ENCODE measurements at regions not wholly inside any gene's neighbourhood (a gene's known extent, or its start where the extent isn't known, plus 50 kb on each side); places are given as distances from the start of the nearest gene placed in this dataset.

- H3K79me2 ChIP-seq (ENCODE audit: low read length) = no peaks in the 10 kb centered on the region
- intact Hi-C loops (cut with micrococcal nuclease) = no loop called here
- no peak overlapping the region for H3K4me2 ChIP-seq (ENCODE audit: low read length)
- no peak overlapping the region for H3K4me3 ChIP-seq (ENCODE audit: low read length)
- ChIA-PET CTCF (interaction anchor here (0.6 kb wide), 1 partner anchor 90 kb away, joined by 3 read pairs; no protein-coding TSS in a partner anchor), POLR2A (ENCODE audit: unreplicated experiment) (no interaction called here)
- no peaks in the 10 kb centered on the region for H3K27me3 ChIP-seq (ENCODE audit: low read length)
- no peaks in the 10 kb centered on the region for H3K36me3 ChIP-seq (ENCODE audit: low read depth, low read length)
- no peak overlapping the region for H2AFZ ChIP-seq (ENCODE audit: low read length)
- peaks cover 7% of the 10 kb centered on the region; the same call in 1 of the 2 replicates for H3K4me1 ChIP-seq (ENCODE audit: insufficient read depth, low read length)
- DNase-seq = no peak
- TF ChIP-seq EZH2phosphoT487 (IDR thresholded peaks at IDR 0.05; ENCODE audit: borderline replicate concordance, low read length) = no peak
- no TSS peak for BruUV-seq (replicated peaks)
- no peak overlapping the region for H3K27ac ChIP-seq (ENCODE audit: low read length)
- H4K20me1 ChIP-seq (ENCODE audit: low read length) = no peaks in the 10 kb centered on the region
- no peaks in the 10 kb centered on the region for H3K9me3 ChIP-seq (ENCODE audit: low read length)
- H3F3A ChIP-seq (ENCODE audit: low read length, unreplicated experiment) = no peaks in the 10 kb centered on the region
- no peak overlapping the region for H3K9ac ChIP-seq (ENCODE audit: low read length)
- no peak for ATAC-seq
- H3K9me2 ChIP-seq (replicated peaks; ENCODE audit: low read length) = no peaks in the 10 kb centered on the region
Observed at GRCh38 chr13:74024314-74024713, 109.9 kb downstream of the KLF12 start.

- H3K79me2 ChIP-seq (ENCODE audit: low read length) = no peaks in the 10 kb centered on the region
- H3K4me1 ChIP-seq (ENCODE audit: insufficient read depth, low read length) = peaks cover 7% of the 10 kb centered on the region; the same call in 1 of the 2 replicates
- H3K27me3 ChIP-seq (ENCODE audit: low read length) = no peaks in the 10 kb centered on the region
- TF ChIP-seq CTCF (conservative IDR thresholded peaks at IDR 0.05; ENCODE audit: low read depth, low read length) (no peak), EZH2 (IDR thresholded peaks at IDR 0.05; ENCODE audit: low read length, unreplicated experiment) (no peak), EZH2phosphoT487 (IDR thresholded peaks at IDR 0.05; ENCODE audit: borderline replicate concordance, low read length) (no peak)
- no peak for ATAC-seq
- H3K9me3 ChIP-seq (ENCODE audit: low read length) = no peaks in the 10 kb centered on the region
- no peak overlapping the region for H3K27ac ChIP-seq (ENCODE audit: low read length)
- intact Hi-C loops (cut with micrococcal nuclease) = no loop called here
- ChIA-PET POLR2A (ENCODE audit: unreplicated experiment) (no interaction called here), CTCF (interaction anchor here (0.6 kb wide), 1 partner anchor 89 kb away, joined by 3 read pairs; no protein-coding TSS in a partner anchor)
- no peak overlapping the region for H2AFZ ChIP-seq (ENCODE audit: low read length)
- H3K9me2 ChIP-seq (replicated peaks; ENCODE audit: low read length) = no peaks in the 10 kb centered on the region
- BruUV-seq (replicated peaks) = no TSS peak
- no peak overlapping the region for H3K4me3 ChIP-seq (ENCODE audit: low read length)
- no peaks in the 10 kb centered on the region for H3K36me3 ChIP-seq (ENCODE audit: low read depth, low read length)
- no peaks in the 10 kb centered on the region for H3F3A ChIP-seq (ENCODE audit: low read length, unreplicated experiment)
- H4K20me1 ChIP-seq (ENCODE audit: low read length) = no peaks in the 10 kb centered on the region
- DNase-seq = no peak
- H3K4me2 ChIP-seq (ENCODE audit: low read length) = no peak overlapping the region
- H3K9ac ChIP-seq (ENCODE audit: low read length) = no peak overlapping the region
Observed at GRCh38 chr13:74023484-74023883, 110.7 kb downstream of the KLF12 start.

- H3K4me3 ChIP-seq (ENCODE audit: low read length) = no peak overlapping the region
- no peaks in the 10 kb centered on the region for H3K9me2 ChIP-seq (replicated peaks; ENCODE audit: low read length)
- H3K4me2 ChIP-seq (ENCODE audit: low read length) = no peak overlapping the region
- BruUV-seq (replicated peaks) = no TSS peak
- H3K79me2 ChIP-seq (ENCODE audit: low read length) = no peaks in the 10 kb centered on the region
- intact Hi-C loops (cut with micrococcal nuclease) = no loop called here
- CTCF ChIA-PET = no interaction called here
- no peaks in the 10 kb centered on the region for H3K36me3 ChIP-seq (ENCODE audit: low read depth, low read length)
- DNase-seq (no peak), ATAC-seq (no peak)
- no peak overlapping the region for H2AFZ ChIP-seq (ENCODE audit: low read length)
- no peaks in the 10 kb centered on the region for H4K20me1 ChIP-seq (ENCODE audit: low read length)
- H3K27me3 ChIP-seq (ENCODE audit: low read length) = no peaks in the 10 kb centered on the region
- POLR2A ChIA-PET (ENCODE audit: unreplicated experiment) = no interaction called here
- H3K27ac ChIP-seq (ENCODE audit: low read length) = no peak overlapping the region
- peaks cover under 1% of the 10 kb centered on the region; the same call in 1 of the 2 replicates for H3K4me1 ChIP-seq (ENCODE audit: insufficient read depth, low read length)
- H3K9ac ChIP-seq (ENCODE audit: low read length) = no peak overlapping the region
- no peaks in the 10 kb centered on the region for H3F3A ChIP-seq (ENCODE audit: low read length, unreplicated experiment)
- no peaks in the 10 kb centered on the region for H3K9me3 ChIP-seq (ENCODE audit: low read length)
- TF ChIP-seq CTCF (conservative IDR thresholded peaks at IDR 0.05; ENCODE audit: low read depth, low read length) (no peak), EZH2 (IDR thresholded peaks at IDR 0.05; ENCODE audit: low read length, unreplicated experiment) (no peak)
Observed at GRCh38 chr13:74021505-74021904, 112.7 kb downstream of the KLF12 start.

All from PC-3 (cell line).